ENCODE measurements at regions not wholly inside any gene's neighbourhood (a gene's known extent, or its start where the extent isn't known, plus 50 kb on each side); places are given as distances from the start of the nearest gene placed in this dataset.

- TF ChIP-seq, protein P1, sequence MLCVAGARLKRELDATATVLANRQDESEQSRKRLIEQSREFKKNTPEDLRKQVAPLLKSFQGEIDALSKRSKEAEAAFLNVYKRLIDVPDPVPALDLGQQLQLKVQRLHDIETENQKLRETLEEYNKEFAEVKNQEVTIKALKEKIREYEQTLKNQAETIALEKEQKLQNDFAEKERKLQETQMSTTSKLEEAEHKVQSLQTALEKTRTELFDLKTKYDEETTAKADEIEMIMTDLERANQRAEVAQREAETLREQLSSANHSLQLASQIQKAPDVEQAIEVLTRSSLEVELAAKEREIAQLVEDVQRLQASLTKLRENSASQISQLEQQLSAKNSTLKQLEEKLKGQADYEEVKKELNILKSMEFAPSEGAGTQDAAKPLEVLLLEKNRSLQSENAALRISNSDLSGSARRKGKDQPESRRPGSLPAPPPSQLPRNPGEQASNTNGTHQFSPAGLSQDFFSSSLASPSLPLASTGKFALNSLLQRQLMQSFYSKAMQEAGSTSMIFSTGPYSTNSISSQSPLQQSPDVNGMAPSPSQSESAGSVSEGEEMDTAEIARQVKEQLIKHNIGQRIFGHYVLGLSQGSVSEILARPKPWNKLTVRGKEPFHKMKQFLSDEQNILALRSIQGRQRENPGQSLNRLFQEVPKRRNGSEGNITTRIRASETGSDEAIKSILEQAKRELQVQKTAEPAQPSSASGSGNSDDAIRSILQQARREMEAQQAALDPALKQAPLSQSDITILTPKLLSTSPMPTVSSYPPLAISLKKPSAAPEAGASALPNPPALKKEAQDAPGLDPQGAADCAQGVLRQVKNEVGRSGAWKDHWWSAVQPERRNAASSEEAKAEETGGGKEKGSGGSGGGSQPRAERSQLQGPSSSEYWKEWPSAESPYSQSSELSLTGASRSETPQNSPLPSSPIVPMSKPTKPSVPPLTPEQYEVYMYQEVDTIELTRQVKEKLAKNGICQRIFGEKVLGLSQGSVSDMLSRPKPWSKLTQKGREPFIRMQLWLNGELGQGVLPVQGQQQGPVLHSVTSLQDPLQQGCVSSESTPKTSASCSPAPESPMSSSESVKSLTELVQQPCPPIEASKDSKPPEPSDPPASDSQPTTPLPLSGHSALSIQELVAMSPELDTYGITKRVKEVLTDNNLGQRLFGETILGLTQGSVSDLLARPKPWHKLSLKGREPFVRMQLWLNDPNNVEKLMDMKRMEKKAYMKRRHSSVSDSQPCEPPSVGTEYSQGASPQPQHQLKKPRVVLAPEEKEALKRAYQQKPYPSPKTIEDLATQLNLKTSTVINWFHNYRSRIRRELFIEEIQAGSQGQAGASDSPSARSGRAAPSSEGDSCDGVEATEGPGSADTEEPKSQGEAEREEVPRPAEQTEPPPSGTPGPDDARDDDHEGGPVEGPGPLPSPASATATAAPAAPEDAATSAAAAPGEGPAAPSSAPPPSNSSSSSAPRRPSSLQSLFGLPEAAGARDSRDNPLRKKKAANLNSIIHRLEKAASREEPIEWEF (IDR thresholded peaks at IDR 0.05; ENCODE audit: insufficient replicate concordance, low read depth, low read length) = no peak
- TF ChIP-seq E2F8 (IDR thresholded peaks at IDR 0.05; ENCODE audit: low read depth, partially characterized antibody) (no peak), ASH2L (IDR thresholded peaks at IDR 0.05; ENCODE audit: borderline replicate concordance, low read depth) (no peak), MYC (IDR thresholded peaks at IDR 0.05; ENCODE audit: insufficient read depth, insufficient read length, insufficient replicate concordance, low read length, severe bottlenecking) (no peak), ZNF592 (IDR thresholded peaks at IDR 0.05) (no peak), PML (IDR thresholded peaks at IDR 0.05; ENCODE audit: low read length) (no peak), MXI1 (IDR thresholded peaks at IDR 0.05; ENCODE audit: low read depth, low read length) (no peak), PAX5 (IDR thresholded peaks at IDR 0.05; ENCODE audit: borderline replicate concordance, low read depth, low read length) (no peak), KDM1A (IDR thresholded peaks at IDR 0.05; ENCODE audit: borderline replicate concordance) (no peak), ZBED1 (IDR thresholded peaks at IDR 0.05; ENCODE audit: borderline replicate concordance) (no peak), BHLHE40 (IDR thresholded peaks at IDR 0.05; ENCODE audit: borderline replicate concordance in 1 of 2, low read depth in 2 of 2, low read length in 1 of 2) (no peak), IKZF1 (conservative IDR thresholded peaks at IDR 0.05) (no peak), RAD21 (IDR thresholded peaks at IDR 0.05; ENCODE audit: insufficient read depth, low read depth, low read length) (no peak), EZH2 (IDR thresholded peaks at IDR 0.05; ENCODE audit: borderline replicate concordance, control insufficient read depth, low read depth, low read length) (no peak)
Observed at GRCh38 chr1:219668446-219668845, 55.5 kb upstream of the ZC3H11B start (continued).

Measured in GM12878 (cell line).